Left lung (tissue), 4 donors: ENCODE measurements at regions not wholly inside any gene's neighbourhood (a gene's known extent, or its start where the extent isn't known, plus 50 kb on each side); places are given as distances from the start of the nearest gene placed in this dataset.
"Not testable (repeated sequence)": the region's sequence is repeated elsewhere in the genome, so short reads cannot be mapped to it uniquely, and the experiment has no call there.

Source experiments
- ATAC-seq: fragments of 200-7000 bp; cut with Tn5 transposase; one replicate; pipeline ENCODE4 v1.9.1; 2020; ENCODE audit warnings: moderate library complexity
- DNase-seq, 4 donors: peaks; one replicate each; pipeline ENCODE4 v3.0.0-alpha.2; 2013 to 2020
- H3K27ac ChIP-seq, 2 donors: fragments of 200-600 bp; sonication (generic) in 1 of 2; one replicate each; pipeline versions ENCODE4 v1.5.0 to v1.8.0; 2020 to 2021
- H3K27me3 ChIP-seq, 2 donors: fragments of 200-600 bp; sonication (generic) in 1 of 2; one replicate each; pipeline versions ENCODE4 v1.5.0 to v1.8.0; 2020 to 2021
- H3K36me3 ChIP-seq, 2 donors: fragments of 200-600 bp; sonication (generic) in 1 of 2; one replicate each; pipeline versions ENCODE4 v1.5.0 to v1.8.0; 2020 to 2021
- H3K4me1 ChIP-seq, 2 donors: fragments of 200-600 bp; one replicate each; pipeline ENCODE4 v1.8.0; 2021
- H3K4me3 ChIP-seq, 2 donors: fragments of 200-600 bp; sonication (generic) in 1 of 2; one replicate each; pipeline versions ENCODE4 v1.5.0 to v1.8.0; 2020 to 2021; ENCODE audit warnings: mild to moderate bottlenecking in 1 of 2
- H3K9me3 ChIP-seq, 2 donors: fragments of 200-600 bp; sonication (generic) in 1 of 2; one replicate each; pipeline versions ENCODE4 v1.5.0 to v1.8.0; 2020 to 2021
- intact Hi-C, 2 donors: fragments of 100-400 bp; cut with DNase I; formaldehyde crosslinking; loops; one replicate each; pipeline versions ENCODE4 v1.11.2 to v1.14.2; 2022
- TF ChIP-seq, protein P1 (sequence below), 2 donors: fragments of 200-600 bp; sonication (generic) in 1 of 2; IDR thresholded peaks; one replicate each; pipeline versions ENCODE4 v1.5.0 to v1.8.0; 2021; ENCODE audit warnings: antibody characterized with exemption in 2 of 2
- donor health status: DM: no; HTN: yes; CAD: no.
- donor health status: DM: no; HTN: no; CAD: no.

DNA sequence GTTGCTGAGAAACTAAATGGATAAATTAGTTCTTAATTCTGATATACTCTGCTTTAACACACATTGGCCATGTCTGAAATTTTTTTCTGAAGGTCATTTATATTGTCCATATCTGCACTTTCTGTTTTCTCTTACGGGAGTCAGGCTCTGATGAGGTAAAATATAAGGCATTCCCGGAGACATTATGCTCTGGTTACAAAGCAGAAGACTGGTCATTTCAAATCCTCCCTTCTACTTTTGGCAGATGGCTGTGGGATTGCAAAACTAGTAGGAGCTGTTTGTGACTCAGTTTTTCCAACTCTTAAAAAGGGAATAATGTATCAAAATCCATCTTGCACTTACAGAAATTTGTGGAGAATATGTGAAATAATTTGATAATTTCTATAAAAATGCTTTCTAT is 92.2 kb upstream of the CPHXL start:
- H3K9me3 ChIP-seq = no peaks in the 10 kb centered on the region
- DNase-seq (no peak), ATAC-seq (peak; percentile 32)
- no peak overlapping the region for H3K27ac ChIP-seq
- no peaks in the 10 kb centered on the region for H3K27me3 ChIP-seq
- H3K4me3 ChIP-seq = no peak overlapping the region
- TF ChIP-seq, protein P1, sequence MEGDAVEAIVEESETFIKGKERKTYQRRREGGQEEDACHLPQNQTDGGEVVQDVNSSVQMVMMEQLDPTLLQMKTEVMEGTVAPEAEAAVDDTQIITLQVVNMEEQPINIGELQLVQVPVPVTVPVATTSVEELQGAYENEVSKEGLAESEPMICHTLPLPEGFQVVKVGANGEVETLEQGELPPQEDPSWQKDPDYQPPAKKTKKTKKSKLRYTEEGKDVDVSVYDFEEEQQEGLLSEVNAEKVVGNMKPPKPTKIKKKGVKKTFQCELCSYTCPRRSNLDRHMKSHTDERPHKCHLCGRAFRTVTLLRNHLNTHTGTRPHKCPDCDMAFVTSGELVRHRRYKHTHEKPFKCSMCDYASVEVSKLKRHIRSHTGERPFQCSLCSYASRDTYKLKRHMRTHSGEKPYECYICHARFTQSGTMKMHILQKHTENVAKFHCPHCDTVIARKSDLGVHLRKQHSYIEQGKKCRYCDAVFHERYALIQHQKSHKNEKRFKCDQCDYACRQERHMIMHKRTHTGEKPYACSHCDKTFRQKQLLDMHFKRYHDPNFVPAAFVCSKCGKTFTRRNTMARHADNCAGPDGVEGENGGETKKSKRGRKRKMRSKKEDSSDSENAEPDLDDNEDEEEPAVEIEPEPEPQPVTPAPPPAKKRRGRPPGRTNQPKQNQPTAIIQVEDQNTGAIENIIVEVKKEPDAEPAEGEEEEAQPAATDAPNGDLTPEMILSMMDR (IDR thresholded peaks at IDR 0.05) = no peak
- H3K4me1 ChIP-seq = no peaks in the 10 kb centered on the region
- intact Hi-C loops = no loop called here
- no peaks in the 10 kb centered on the region for H3K36me3 ChIP-seq

DNA sequence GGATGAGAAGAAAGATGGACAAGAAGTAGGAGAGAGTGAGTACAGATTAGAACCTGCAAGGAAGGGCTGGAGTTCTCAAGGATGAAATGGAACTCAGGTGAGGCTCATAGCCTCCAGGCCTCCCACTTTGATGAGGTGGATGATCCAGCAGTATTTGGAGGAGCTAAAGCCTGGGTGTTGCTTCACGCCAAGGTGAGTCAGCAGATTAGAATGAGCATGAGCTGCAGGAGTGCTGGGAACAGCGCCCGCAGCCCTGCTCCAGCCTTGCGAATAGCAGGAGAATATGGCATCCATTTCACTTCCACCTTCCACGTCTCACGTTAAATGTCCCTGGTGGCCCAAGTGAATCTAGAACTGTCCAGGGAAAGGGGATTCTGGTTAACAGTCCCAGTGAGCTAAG is 94.4 kb upstream of the CPHXL start:
- Histone ChIP-seq H3K4me3 (no peak overlapping the region), H3K4me1 (no peaks in the 10 kb centered on the region), H3K9me3 (no peaks in the 10 kb centered on the region), H3K27ac (no peak overlapping the region), H3K36me3 (no peaks in the 10 kb centered on the region), H3K27me3 (no peaks in the 10 kb centered on the region)
- DNase-seq (no peak), ATAC-seq (no peak)
- intact Hi-C loops = no loop called here
- TF ChIP-seq, protein P1 (IDR thresholded peaks at IDR 0.05) = no peak

DNA sequence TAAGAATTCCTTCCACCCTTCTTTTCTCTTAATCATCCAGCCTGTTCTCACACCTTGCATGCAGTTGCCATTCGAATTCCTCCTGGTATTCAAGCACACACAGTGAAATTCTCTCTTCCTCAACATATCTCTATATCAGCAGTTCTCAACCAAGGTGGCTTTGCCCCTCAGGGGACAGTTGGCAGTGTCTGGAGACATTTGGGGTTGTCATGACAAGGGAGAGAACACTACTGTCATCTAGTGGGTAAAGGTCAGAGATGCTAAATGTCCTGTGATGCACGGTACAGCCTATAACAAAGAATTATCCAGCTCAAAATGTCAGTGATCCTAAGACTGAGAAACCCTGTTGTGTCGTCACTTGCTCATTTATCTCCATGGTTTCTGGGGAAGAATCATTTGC is 94.8 kb upstream of the CPHXL start:
- no peak for ATAC-seq
- no peak overlapping the region for H3K4me3 ChIP-seq
- H3K36me3 ChIP-seq = no peaks in the 10 kb centered on the region
- H3K9me3 ChIP-seq = no peaks in the 10 kb centered on the region
- no peak overlapping the region for H3K27ac ChIP-seq
- no peak for DNase-seq
- no peaks in the 10 kb centered on the region for H3K27me3 ChIP-seq
- intact Hi-C loops = no loop called here
- TF ChIP-seq, protein P1 (IDR thresholded peaks at IDR 0.05) = no peak
- H3K4me1 ChIP-seq = no peaks in the 10 kb centered on the region

DNA sequence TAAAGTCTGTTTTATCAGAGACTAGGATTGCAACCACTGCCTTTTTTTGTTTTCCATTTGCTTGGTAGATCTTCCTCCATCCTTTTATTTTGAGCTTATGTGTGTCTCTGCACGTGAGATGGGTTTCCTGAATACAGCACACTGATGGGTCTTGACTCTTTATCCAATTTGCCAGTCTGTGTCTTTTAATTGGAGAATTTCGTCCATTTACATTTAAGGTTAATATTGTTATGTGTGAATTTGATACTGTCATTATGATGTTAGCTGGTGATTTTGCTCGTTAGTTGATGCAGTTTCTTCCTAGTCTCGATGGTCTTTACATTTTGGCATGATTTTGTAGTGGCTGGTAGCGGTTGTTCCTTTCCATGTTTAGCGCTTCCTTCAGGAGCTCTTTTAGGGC is 99.5 kb upstream of the CPHXL start:
- H3K27me3 ChIP-seq, H3K9me3 ChIP-seq, ATAC-seq, H3K36me3 ChIP-seq, H3K27ac ChIP-seq, intact Hi-C loops, DNase-seq, H3K4me1 ChIP-seq, H3K4me3 ChIP-seq: not testable (repeated sequence)

GRCh38 chr16:75827372-75828038 is 101.2 kb upstream of the CPHXL start:
- peaks cover 0 to 17% of the 10 kb centered on the region in 2 donors for H3K9me3 ChIP-seq
- H3K36me3 ChIP-seq, DNase-seq, H3K4me1 ChIP-seq, ATAC-seq, intact Hi-C loops, H3K27me3 ChIP-seq, H3K4me3 ChIP-seq, H3K27ac ChIP-seq: not testable (repeated sequence)

DNA sequence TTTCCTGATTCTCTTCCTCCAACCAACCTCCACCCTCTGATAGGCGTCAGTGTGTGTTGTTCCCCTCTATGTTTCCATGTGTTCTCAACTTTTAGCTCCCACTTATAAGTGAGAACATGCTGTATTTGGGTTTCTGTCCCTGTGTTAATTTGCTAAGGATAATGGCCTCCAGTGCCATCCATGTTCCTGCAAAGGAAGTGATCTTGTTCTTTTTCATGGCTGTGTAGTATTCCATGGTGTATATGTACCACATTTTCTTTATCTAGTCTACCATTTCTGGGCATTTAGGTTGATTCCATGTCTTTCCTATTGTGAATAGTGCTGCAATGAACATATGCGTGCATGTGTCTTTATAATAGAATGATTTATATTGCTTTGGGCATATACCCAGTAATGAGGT is 107.1 kb upstream of the CPHXL start:
- H3K27ac ChIP-seq, ATAC-seq, intact Hi-C loops, H3K27me3 ChIP-seq, DNase-seq, H3K4me3 ChIP-seq, H3K36me3 ChIP-seq, H3K4me1 ChIP-seq: not testable (repeated sequence)
- H3K9me3 ChIP-seq = peaks cover 0 to 25% of the 10 kb centered on the region in 2 donors

- H3K4me3 ChIP-seq = no peak overlapping the region
- no peak for DNase-seq
- H3K9me3 ChIP-seq = peaks cover 0 to 11% of the 10 kb centered on the region in 2 donors
- no peak for ATAC-seq
- intact Hi-C loops = no loop called here
- TF ChIP-seq, protein P1 (IDR thresholded peaks at IDR 0.05) = no peak
- no peak overlapping the region for H3K27ac ChIP-seq
- H3K36me3 ChIP-seq = no peaks in the 10 kb centered on the region
- no peaks in the 10 kb centered on the region for H3K27me3 ChIP-seq
- H3K4me1 ChIP-seq = no peaks in the 10 kb centered on the region
These were observed 110.2 kb upstream of the CPHXL start for GRCh38 chr16:75836347-75837010.
